Umbilical cord (tissue), 1 donor: ENCODE measurements at regions not wholly inside any gene's neighbourhood (a gene's known extent, or its start where the extent isn't known, plus 50 kb on each side); places are given as distances from the start of the nearest gene placed in this dataset.

Source experiments
- DNase-seq: peaks from one replicate; pipeline ENCODE4 v3.0.0-alpha.2; 2015; ENCODE audit warnings: low spot score

- no peak for DNase-seq
These were observed 1086.6 kb upstream of the SORCS1 start for GRCh38 chr10:108250936-108251620.

DNA sequence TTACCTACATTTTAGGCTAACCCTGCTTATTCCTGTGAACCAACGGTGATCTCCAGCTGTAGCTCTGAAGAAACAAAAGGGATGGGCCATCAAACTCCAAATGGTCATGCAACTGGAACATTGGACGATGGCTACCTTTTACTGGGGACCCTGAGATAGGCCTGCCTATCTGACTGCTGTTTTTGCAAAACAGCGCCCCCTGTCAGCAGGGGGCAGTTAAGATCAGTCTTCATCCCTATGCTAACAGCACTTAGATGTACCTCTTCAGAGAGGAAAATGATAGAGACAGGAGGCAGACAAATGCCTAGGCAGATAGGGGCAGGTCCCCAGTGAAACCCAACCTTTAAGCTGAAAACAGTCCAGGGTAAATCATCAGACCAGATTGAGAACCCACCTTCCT is 1085.4 kb upstream of the SORCS1 start:
- no peak for DNase-seq

DNA sequence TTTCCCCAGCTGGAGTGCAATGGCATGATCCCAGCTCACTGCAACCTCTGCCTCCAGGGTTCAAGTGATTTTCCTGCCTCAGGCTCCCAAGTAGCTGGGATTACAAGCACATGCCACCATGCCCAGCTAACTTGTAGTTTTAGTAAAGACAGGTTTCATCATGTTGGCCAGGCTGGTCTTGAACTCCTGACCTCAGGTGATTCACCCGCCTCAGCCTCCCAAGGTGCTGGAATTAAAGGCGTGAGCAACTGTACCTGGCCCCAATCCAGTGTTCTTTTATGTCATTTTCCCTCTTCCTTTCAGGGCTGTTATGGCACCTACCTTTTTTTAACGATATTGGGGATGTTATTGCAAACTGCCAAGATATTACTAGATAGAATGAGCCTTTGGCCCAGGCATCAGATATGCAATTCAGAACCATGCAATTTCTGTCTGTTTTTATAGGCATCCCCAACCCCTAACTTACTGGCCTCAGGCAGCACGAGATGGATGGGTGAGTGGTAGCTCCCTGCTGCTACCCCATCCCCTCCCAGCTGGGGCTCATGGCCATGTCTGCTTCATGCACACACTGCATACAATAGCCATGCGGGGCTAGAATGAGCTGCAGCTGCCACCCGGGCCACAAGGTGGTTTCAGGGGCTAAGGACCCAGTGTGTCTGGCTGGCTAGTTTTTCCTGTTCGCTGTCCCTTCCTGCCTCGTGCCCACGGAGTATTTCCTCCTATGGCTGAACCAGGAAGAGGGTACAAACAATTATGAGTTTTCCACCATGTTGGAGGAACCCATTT is 1080.1 kb upstream of the SORCS1 start:
- DNase-seq: no peak

GRCh38 chr10:108241166-108241565 is 1076.7 kb upstream of the SORCS1 start:
- DNase-seq: no peak

GRCh38 chr10:108238261-108238660 is 1073.8 kb upstream of the SORCS1 start:
- DNase-seq: no peak

DNA sequence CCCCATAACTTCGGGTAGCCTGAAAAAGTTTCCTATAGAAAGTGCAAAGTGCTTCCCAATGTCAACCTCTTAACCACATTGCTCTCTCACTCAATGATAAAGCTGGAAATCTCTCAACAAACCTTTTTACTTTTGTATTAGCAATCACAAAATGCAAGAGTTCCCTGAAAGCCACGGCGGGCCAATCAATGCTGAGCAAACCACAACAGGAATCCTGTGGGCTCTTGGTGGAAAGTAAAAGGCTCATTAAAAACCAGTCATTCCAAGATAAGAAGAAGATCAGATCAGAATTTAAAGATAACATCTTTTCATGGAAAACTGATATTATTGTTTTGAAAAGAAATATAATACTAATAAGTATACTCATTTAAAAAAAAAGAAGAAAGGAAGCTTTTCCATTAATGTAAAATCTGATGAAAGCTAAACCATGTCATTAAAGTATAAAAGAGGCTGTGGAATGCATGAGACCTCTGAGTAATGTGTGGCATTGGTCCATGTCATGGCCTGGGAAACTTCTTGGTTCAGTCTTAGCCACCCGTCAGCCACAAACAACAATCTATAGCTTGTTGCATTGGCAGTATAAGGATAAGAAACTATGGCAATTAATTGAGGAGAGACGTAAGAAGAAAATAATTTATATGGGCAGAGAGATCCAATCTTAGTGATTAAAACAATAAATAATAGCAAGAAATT is 1066.1 kb upstream of the SORCS1 start:
- DNase-seq: no peak

DNA sequence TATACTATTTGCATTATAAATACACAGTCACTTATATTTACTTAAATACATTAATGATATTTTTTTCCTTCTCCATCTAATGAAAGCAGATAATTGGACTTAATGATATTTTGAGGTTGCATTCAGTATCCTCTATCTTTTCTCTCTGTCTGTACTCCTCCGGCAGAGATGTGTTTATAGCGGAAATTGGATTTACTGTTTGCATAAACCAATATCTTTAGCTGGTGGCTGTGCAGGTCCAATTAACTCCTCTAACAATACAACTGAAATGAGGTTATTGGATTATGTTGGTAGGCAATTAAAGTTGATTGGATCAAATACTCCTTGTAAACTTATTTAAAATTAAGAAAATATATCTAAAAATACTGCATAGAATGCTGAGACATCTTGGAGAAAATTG is 1044.2 kb upstream of the SORCS1 start:
- no peak for DNase-seq

DNA sequence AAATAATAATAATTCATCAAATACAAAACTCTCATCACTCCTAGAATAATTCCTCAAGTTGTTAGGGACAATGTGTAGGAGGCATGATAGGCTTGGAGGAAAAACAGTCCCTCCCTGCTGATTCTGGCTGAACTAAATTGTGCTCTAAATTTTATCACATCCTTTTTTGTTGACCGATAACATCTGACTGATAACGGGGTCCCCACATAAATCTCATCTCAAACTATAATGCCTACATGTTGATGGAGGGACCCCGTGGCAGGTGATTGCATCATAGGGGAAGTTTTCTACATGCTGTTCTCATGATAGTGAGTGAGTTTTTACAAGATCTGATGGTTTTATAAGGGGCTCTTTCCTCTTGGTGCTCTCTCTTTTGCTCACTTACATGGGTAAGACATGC is 1043.5 kb upstream of the SORCS1 start:
- no peak for DNase-seq

DNA sequence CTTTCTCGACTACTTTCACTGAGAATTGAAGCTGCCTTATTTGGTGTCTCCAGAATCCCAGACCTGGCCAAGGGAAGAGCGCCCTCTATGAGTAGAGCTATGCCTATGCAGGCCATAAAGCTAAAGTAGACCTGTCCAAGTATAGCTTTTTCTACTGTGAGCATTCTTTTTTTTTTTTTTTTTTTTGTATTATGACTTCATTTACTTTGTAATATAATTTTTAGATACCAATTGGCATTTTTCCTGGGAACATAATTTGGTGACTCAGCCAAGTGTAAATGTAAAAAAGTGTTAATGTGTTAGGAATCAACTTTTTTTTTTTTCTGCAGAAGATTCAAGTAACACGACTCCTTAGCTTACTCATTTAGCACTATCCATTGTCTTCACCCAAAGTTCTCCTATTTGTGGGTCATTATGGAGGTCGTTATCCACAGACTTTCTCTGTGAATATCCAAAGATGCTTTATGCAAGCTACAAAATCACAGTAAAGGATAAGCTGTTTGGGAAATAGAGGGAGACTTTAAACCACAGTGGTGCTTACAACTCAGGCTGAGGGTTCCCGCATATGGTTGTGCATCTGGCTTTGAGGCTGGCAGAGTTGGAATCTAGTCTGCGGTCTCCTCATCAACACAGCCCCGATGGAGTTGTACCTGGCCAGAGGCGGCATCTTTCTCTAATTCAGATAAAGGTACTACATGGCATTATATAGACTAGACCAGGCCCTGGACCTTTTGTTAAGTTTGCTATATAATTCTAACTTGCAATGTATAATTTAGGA is 1040.2 kb upstream of the SORCS1 start:
- peak; percentile 46 for DNase-seq

GRCh38 chr10:108203905-108204527 is 1039.5 kb upstream of the SORCS1 start:
- DNase-seq: no peak

- no peak for DNase-seq
These were observed 1023.0 kb upstream of the SORCS1 start for GRCh38 chr10:108187408-108188012.

GRCh38 chr10:108184114-108184513 is 1019.6 kb upstream of the SORCS1 start:
- DNase-seq: no peak

DNA sequence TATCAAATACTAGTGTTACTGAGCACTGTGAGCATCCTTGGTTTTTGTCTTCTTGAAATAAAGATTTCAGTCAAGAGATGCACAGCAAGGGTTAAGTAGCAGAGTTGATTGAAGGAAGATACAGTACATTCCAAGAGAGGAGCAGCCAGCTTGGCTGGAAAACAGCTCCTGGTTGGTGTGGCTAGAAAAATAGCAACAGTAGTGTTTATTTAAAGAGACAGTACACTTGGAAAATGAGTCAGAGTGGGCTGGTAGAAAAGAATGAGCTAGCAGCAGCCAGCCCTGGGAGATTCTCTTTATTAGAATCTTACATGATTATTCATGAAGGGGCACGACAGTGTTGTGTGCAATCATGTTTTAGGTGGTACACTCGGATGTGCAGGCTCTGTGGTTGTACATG is 1016.4 kb upstream of the SORCS1 start:
- peak; percentile 45 for DNase-seq

- no peak for DNase-seq
These were observed 1005.3 kb upstream of the SORCS1 start for GRCh38 chr10:108169846-108170245.

GRCh38 chr10:108167766-108168165 is 1003.3 kb upstream of the SORCS1 start:
- no peak for DNase-seq

- no peak for DNase-seq
These were observed 1001.9 kb upstream of the SORCS1 start for GRCh38 chr10:108166401-108166800.

DNA sequence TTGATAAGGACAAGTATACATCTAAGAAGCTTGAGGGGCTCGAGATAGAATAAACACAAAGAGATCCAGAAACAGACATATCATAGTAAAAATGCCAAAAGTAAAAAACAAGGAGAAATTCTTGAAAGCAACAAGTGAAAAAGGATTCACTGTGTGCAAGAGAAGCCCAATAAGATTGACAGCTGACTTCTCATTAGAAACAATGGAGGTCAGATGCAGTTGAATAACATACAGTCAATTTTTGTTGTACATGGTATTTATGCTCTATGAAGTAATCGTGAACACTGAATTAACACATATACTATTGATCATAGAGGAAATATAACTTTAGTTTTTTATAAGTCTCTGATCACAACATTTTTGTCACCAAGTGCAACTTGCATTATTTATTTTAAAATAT is 982.8 kb upstream of the SORCS1 start:
- no peak for DNase-seq

GRCh38 chr10:108141064-108141463 is 976.6 kb upstream of the SORCS1 start:
- no peak for DNase-seq

DNA sequence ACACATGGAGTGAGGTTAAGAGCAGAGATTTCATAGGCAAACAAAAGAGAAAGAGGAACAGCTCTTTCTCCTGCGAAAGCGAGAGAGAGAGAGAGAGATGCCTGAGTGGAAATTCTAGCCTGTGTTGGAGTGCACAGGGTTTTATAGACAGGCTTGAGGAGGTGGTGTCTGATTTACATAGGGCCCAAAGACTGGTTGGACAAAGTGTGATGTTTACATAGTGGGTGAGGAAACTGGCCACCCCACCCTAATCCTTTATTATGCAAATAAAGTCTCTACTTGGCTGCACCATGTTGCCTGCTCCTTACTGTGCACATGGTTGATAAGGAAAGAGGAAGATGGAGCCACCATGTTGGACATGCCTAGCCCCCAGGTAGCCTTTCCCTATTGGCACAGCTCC is 967.8 kb upstream of the SORCS1 start:
- DNase-seq: no peak

DNA sequence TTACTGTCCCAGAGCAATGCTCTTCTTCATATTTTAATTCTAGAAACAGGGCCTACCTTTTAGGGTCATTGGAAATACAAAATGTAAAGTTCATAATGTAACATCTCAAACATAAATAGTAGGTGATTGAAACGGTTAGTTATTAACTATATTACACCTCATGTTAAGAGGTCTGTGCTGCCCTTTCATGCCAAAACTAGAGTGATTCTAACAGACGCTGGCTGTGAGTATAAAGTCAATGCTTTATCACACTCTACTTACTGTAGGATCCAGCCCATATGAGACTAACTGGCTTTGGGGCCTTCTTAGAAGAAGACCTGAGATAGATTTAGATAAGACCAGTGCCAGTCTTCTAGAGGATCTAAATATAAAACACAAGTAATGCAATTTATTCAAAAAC is 966.1 kb upstream of the SORCS1 start:
- no peak for DNase-seq

GRCh38 chr10:108112218-108112617 is 947.7 kb upstream of the SORCS1 start:
- no peak for DNase-seq
